Mesothelial cell of epicardium (in vitro differentiated cells): ENCODE measurements at regions not wholly inside any gene's neighbourhood (a gene's known extent, or its start where the extent isn't known, plus 50 kb on each side); places are given as distances from the start of the nearest gene placed in this dataset.
"Not testable (repeated sequence)": the region's sequence is repeated elsewhere in the genome, so short reads cannot be mapped to it uniquely, and the experiment has no call there.

Experiments used
- DNase-seq, 2 experiments: peaks; one replicate each; pipeline ENCODE4 v3.0.0; 2021; ENCODE audit warnings: low spot score in 2 of 2; ENCODE audit not compliant: unreplicated experiment in 2 of 2
- H3K27ac Mint-ChIP-seq: 2 replicates; pipeline ENCODE4 v1.8.0; 2021; ENCODE audit warnings: mixed read lengths
- H3K27me3 Mint-ChIP-seq: 2 replicates; pipeline ENCODE4 v1.8.0; 2021; ENCODE audit warnings: low read depth, mixed read lengths
- H3K36me3 Mint-ChIP-seq: 2 replicates; pipeline ENCODE4 v1.8.0; 2021; ENCODE audit warnings: mixed read lengths
- H3K4me1 Mint-ChIP-seq: 2 replicates; pipeline ENCODE4 v1.8.0; 2021; ENCODE audit warnings: mixed read lengths
- H3K4me3 Mint-ChIP-seq: 2 replicates; pipeline ENCODE4 v1.8.0; 2021; ENCODE audit warnings: mild to moderate bottlenecking, moderate library complexity, mixed read lengths
- H3K9me3 Mint-ChIP-seq: 2 replicates; pipeline ENCODE4 v1.8.0; 2021; ENCODE audit warnings: mixed read lengths
- CTCF ChIP-seq: fragments of 200-600 bp; sonication (generic); IDR thresholded peaks from one replicate; pipeline ENCODE4 v1.5.0; 2021; ENCODE audit warnings: antibody characterized with exemption; ENCODE audit not compliant: unreplicated experiment

- no peak for DNase-seq
- H3K4me3 Mint-ChIP-seq: no peak overlapping the region
- H3K36me3 Mint-ChIP-seq: no peaks in the 10 kb centered on the region
- no peaks in the 10 kb centered on the region for H3K4me1 Mint-ChIP-seq
- H3K27ac Mint-ChIP-seq: no peak overlapping the region
- no peaks in the 10 kb centered on the region for H3K27me3 Mint-ChIP-seq
- TF ChIP-seq CTCF: peak; percentile 90
- peaks cover 4% of the 10 kb centered on the region for H3K9me3 Mint-ChIP-seq
Measured at GRCh38 chr7:35975851-35976454, 175.1 kb downstream of the SEPTIN7 start.

DNA sequence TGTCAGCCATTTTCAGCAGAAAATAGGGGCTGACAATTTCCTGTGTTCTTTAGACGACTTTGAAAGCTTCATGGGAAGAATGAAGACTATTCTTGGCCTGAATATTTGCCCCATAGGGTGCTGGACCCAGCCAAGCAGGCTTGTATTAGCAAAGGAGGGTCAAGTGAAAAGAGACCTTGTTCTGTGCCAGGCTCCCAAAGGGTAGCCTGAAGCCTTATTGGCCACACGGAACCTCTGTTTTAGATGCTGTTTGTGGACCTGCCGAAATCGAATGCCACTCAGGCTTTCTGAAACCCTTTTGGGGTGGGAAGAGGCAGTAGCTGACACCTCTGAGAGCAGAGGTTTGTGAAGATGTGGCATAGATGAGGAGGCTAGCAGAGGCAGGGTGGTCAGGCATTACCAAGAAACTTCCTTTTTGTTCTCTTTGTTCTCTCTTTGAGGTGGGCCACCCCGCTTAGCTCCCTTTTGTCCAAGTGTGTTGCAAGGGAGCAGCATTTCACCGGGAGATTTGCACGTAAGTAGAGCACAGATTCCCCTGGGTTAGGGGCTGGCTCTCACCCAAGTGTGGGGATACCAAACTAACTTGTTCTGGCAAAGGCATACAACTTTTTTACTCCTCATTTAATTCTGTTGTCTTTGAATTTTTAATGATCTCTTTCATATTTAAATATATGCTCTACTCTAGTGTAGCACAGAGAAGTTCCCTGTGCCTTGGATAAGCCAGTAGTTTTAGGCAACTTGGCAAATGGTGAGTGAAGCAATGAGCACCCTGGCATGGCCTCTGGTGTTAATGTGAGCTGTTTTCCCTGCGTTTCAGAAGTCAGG lies 174.0 kb upstream of the EEPD1 start:
- H3K4me3 Mint-ChIP-seq, H3K27me3 Mint-ChIP-seq, H3K4me1 Mint-ChIP-seq, H3K36me3 Mint-ChIP-seq, H3K9me3 Mint-ChIP-seq, DNase-seq, H3K27ac Mint-ChIP-seq: not testable (repeated sequence)

DNA sequence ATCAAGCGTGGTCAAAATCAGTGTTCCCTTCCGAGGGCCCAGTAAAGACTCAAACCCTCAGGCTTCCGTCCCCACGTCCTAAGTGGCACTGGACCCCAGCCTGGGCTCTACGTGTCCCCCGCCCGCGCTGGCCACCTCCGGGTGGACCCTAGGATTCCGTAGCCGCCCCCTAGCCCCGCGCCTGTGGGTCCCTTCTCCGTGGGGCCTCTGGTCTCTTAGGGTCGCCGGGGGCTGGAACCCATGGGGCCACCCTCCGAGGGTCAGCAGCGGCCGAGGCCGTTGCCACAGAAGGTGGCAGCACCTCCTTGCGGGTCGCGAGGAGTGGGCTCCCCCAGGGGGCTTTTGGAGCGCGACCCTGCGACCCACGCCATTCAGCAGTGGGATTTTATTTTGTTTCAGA lies 170.5 kb upstream of the EEPD1 start:
- TF ChIP-seq CTCF: no peak
- no peaks in the 10 kb centered on the region for H3K9me3 Mint-ChIP-seq
- DNase-seq: no peak
- no peaks in the 10 kb centered on the region for H3K36me3 Mint-ChIP-seq
- H3K27me3 Mint-ChIP-seq: no peaks in the 10 kb centered on the region
- H3K4me3 Mint-ChIP-seq: no peak overlapping the region
- H3K4me1 Mint-ChIP-seq: peaks cover 12% of the 10 kb centered on the region
- no peak overlapping the region for H3K27ac Mint-ChIP-seq

DNA sequence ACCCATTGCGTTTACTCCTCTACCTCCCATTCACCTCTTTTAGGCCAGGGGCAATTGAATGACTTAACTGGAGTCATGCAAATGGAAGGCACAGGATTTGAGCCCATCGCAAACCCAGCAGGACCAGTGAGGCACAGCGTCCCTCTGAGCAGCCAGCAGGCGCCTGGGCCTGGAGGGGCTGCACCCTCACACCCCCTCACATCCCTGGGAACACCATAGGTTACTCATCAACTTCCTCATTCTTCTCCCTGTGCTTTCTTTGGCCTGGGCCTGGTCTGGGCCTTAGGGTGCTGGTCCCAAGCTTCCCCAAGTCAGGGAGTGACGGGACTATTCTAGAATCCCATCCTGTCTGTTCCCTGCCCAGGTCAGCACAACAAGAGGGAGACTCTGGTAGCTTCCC lies 169.4 kb upstream of the EEPD1 start:
- TF ChIP-seq CTCF: no peak
- DNase-seq: no peak
- Mint-ChIP-seq H3K27me3 (no peaks in the 10 kb centered on the region), H3K27ac (no peak overlapping the region), H3K4me3 (no peak overlapping the region), H3K36me3 (no peaks in the 10 kb centered on the region), H3K9me3 (no peaks in the 10 kb centered on the region), H3K4me1 (peaks cover 20% of the 10 kb centered on the region)

GRCh38 chr7:35985126-35985754 lies 167.8 kb upstream of the EEPD1 start:
- Mint-ChIP-seq H3K27ac (no peak overlapping the region), H3K9me3 (no peaks in the 10 kb centered on the region), H3K4me1 (peaks cover 25% of the 10 kb centered on the region), H3K36me3 (no peaks in the 10 kb centered on the region), H3K4me3 (no peak overlapping the region), H3K27me3 (no peaks in the 10 kb centered on the region)
- peak; percentile 67 to 82 for DNase-seq
- peak; percentile 83 for TF ChIP-seq CTCF

DNA sequence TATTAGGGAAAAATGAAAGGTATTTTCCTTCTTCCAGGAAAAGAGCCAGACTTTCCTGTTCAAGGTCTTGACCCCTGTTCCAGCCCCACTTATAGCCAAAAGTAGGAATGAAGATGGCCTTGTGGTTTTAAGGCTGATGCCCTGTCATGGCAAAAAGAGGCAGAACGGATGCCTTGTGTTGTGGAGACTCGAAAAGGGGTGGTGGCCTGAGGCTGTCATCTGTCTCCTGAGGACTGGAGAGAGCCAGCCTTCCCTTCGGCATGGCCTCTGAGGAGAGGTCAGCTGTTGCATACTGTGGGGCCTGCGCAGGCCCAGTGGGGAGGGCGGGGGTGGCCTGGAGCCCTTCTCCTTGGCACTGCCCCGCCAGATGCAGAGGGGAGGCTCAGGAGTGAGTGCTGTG lies 166.0 kb upstream of the EEPD1 start:
- H3K9me3 Mint-ChIP-seq: no peaks in the 10 kb centered on the region
- H3K27ac Mint-ChIP-seq: no peak overlapping the region
- no peak for DNase-seq
- H3K4me3 Mint-ChIP-seq: no peak overlapping the region
- TF ChIP-seq CTCF: no peak
- peaks cover 25% of the 10 kb centered on the region for H3K4me1 Mint-ChIP-seq
- H3K36me3 Mint-ChIP-seq: no peaks in the 10 kb centered on the region
- no peaks in the 10 kb centered on the region for H3K27me3 Mint-ChIP-seq
